ENCODE measurements at regions not wholly inside any gene's neighbourhood (a gene's known extent, or its start where the extent isn't known, plus 50 kb on each side); places are given as distances from the start of the nearest gene placed in this dataset.
"Not testable (repeated sequence)": the region's sequence is repeated elsewhere in the genome, so short reads cannot be mapped to it uniquely, and the experiment has no call there.

GRCh38 chr6:137813308-137813970, 53.6 kb upstream of the TNFAIP3 start:
- intact Hi-C loops (cut with DNase I; ENCODE audit: low total_unique reads) = no loop called here
- WGBS, 2 donors = 53 to 57% methylated on average over 4 of the region's 4 CpGs
- TF ChIP-seq CTCF (IDR thresholded peaks at IDR 0.05) (no peak), POLR2A (IDR thresholded peaks at IDR 0.05) (no peak)

GRCh38 chr6:137814030-137814429, 53.0 kb upstream of the TNFAIP3 start:
- intact Hi-C loops (cut with DNase I; ENCODE audit: low total_unique reads); H3K4me3 ChIP-seq (ENCODE audit: low read depth, poor library complexity, severe bottlenecking); DNase-seq (ENCODE audit: low spot score in 2 of 2): not testable (repeated sequence)
- WGBS, 2 donors = 95 to 97% methylated on average over 3 of the region's 3 CpGs

More at GRCh38 chr6:137813308-137813970, 53.6 kb upstream of the TNFAIP3 start:
- no peak for DNase-seq (ENCODE audit: low spot score in 2 of 2)
- H3K4me3 ChIP-seq (ENCODE audit: low read depth, poor library complexity, severe bottlenecking) = no peak overlapping the region

- intact Hi-C loops (cut with DNase I; ENCODE audit: low total_unique reads) = no loop called here
- no peak for DNase-seq (ENCODE audit: low spot score in 2 of 2)
- H3K4me3 ChIP-seq (ENCODE audit: low read depth, poor library complexity, severe bottlenecking) = no peak overlapping the region
- TF ChIP-seq CTCF (IDR thresholded peaks at IDR 0.05) = no peak
- TF ChIP-seq POLR2A (IDR thresholded peaks at IDR 0.05) = no peak
- WGBS, 2 donors = 92 to 96% methylated on average over 1 of the region's 1 CpG
Measured at GRCh38 chr6:137815692-137816091, 51.4 kb upstream of the TNFAIP3 start.

DNA sequence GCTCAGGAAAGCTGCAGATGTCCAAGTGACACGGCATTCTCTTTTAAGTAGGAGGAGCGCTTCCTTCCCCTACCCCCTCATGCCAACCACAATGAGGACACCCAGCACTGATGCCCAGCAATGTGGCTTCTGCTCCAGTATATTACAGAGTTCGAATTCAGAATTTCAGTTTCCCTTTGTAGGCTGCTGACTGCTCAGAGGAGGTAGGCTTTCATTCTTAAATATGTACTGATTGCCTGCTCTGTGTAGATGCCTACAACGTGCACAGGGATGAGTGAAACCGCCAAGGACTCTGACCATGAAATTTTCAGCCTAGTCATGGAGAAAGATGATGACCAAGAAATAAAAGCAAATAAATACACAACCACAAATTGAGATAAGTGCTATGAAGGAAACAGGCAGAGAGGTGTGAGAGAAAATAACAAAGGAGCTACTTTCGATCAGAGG, 50.9 kb upstream of the TNFAIP3 start:
- intact Hi-C loops (cut with DNase I; ENCODE audit: low total_unique reads) = no loop called here
- TF ChIP-seq CTCF (IDR thresholded peaks at IDR 0.05) (no peak), POLR2A (IDR thresholded peaks at IDR 0.05) (no peak)
- no peak for DNase-seq (ENCODE audit: low spot score in 2 of 2)
- WGBS, 2 donors = 66% methylated on average over 6 of the region's 6 CpGs
- H3K4me3 ChIP-seq (ENCODE audit: low read depth, poor library complexity, severe bottlenecking) = no peak overlapping the region

DNA sequence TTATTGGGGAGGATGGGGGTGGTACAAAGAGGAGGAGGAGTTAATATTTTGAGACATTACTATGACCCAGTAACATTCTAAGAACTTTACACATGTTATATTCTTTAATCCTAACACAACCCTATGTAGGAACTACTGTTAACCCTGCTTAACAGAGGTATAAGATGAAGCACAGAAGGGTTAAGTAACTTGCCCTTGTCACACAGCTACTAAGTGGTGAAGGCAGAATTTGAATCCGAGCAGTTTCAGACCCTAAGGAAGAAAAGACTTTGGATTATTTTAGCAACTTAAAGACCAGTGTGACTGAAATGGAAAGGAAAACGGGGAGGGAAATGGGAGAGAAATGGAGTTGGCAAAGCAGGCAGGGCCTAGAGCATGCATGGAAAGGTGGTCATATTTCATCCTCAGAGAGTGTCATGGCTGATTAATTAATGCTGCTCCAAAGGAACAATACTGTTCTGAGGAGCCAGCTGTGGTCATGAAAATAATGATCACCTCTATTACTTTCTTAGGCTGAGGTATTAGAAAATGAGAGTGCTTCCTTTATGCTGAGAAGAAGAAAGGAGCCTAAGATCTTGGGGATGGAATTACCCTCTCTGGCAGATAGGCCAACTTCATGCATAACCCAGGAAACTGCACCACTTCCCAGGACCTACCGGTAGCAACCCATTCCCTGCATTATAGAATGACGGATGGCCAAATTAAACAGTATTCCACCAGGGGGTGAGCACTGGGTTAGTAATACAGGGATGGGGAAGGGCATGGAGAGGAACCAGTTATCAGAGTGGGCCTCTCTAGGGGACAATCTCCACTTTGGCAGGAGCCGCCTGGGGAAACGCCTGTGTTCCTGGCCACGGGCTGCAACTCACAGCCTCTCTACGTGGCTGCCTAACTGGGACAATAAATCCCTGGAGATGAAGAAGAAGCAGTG, 50.1 kb upstream of the TNFAIP3 start:
- WGBS, 2 donors = 77 to 80% methylated on average over 8 of the region's 8 CpGs
- TF ChIP-seq CTCF (IDR thresholded peaks at IDR 0.05) = no peak
- TF ChIP-seq POLR2A (IDR thresholded peaks at IDR 0.05) = no peak
- H3K4me3 ChIP-seq (ENCODE audit: low read depth, poor library complexity, severe bottlenecking) = no peak overlapping the region
- intact Hi-C loops (cut with DNase I; ENCODE audit: low total_unique reads) = no loop called here
- no peak for DNase-seq (ENCODE audit: low spot score in 2 of 2)

Measured in lower leg skin (tissue), 4 donors.